ENCODE measurements at regions not wholly inside any gene's neighbourhood (a gene's known extent, or its start where the extent isn't known, plus 50 kb on each side); places are given as distances from the start of the nearest gene placed in this dataset.

DNA sequence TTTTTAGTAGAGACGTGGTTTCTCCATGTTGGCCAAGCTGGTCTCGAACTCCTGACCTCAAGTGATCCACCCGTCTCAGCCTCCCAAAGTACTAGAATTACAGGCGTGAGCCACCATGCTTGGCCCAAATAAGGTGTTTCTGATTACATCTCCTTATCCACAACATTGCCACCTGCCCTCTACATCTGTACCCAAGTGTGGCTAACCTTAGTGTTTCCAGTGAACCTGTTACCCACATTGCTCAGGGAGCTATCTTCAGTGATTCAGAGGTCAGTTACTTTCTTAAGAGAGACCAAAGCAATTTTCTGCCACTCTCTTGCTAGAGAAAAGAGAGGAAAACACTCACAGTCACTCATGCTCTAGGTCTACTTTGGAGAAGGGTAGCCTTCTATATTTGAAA, 115.0 kb upstream of the SLC39A10 start:
- TF ChIP-seq EZH2 (IDR thresholded peaks at IDR 0.05; ENCODE audit: borderline replicate concordance, low read depth, low read length, poor library complexity, severe bottlenecking) = no peak
- TF ChIP-seq, protein P1, sequence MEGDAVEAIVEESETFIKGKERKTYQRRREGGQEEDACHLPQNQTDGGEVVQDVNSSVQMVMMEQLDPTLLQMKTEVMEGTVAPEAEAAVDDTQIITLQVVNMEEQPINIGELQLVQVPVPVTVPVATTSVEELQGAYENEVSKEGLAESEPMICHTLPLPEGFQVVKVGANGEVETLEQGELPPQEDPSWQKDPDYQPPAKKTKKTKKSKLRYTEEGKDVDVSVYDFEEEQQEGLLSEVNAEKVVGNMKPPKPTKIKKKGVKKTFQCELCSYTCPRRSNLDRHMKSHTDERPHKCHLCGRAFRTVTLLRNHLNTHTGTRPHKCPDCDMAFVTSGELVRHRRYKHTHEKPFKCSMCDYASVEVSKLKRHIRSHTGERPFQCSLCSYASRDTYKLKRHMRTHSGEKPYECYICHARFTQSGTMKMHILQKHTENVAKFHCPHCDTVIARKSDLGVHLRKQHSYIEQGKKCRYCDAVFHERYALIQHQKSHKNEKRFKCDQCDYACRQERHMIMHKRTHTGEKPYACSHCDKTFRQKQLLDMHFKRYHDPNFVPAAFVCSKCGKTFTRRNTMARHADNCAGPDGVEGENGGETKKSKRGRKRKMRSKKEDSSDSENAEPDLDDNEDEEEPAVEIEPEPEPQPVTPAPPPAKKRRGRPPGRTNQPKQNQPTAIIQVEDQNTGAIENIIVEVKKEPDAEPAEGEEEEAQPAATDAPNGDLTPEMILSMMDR (conservative IDR thresholded peaks at IDR 0.05; ENCODE audit: low read depth, low read length) = no peak
- no peak for DNase-seq (ENCODE audit: low spot score)
- Histone ChIP-seq H3K27ac (ENCODE audit: low read depth, low read length, poor library complexity, severe bottlenecking) (no peak overlapping the region), H3K27me3 (replicated peaks; ENCODE audit: insufficient read depth, low read depth, low read length, poor library complexity) (no peaks in the 10 kb centered on the region), H3K36me3 (ENCODE audit: insufficient read depth, low read length, poor library complexity, severe bottlenecking) (no peaks in the 10 kb centered on the region), H3K9me3 (ENCODE audit: low read depth, low read length, poor library complexity, severe bottlenecking) (no peaks in the 10 kb centered on the region), H3K4me1 (ENCODE audit: insufficient read depth, low read length, poor library complexity, severe bottlenecking) (no peaks in the 10 kb centered on the region), H3K4me3 (ENCODE audit: low read depth, low read length, poor library complexity, severe bottlenecking) (no peak overlapping the region)
- BruUV-seq (replicated peaks) = no TSS peak
- POLR2A ChIA-PET (ENCODE audit: low non-redundant PET) = no interaction called here
- CTCF ChIA-PET = no interaction called here
- intact Hi-C loops (cut with micrococcal nuclease; ENCODE audit: unreplicated experiment) = no loop called here

GRCh38 chr2:195538937-195539336, 118.1 kb upstream of the SLC39A10 start:
- POLR2A ChIA-PET (ENCODE audit: low non-redundant PET) = no interaction called here
- no TSS peak for BruUV-seq (replicated peaks)
- no peaks in the 10 kb centered on the region for H3K36me3 ChIP-seq (ENCODE audit: insufficient read depth, low read length, poor library complexity, severe bottlenecking)
- H3K4me1 ChIP-seq (ENCODE audit: insufficient read depth, low read length, poor library complexity, severe bottlenecking) = peaks cover 9% of the 10 kb centered on the region
- H3K9me3 ChIP-seq (ENCODE audit: low read depth, low read length, poor library complexity, severe bottlenecking) = no peaks in the 10 kb centered on the region
- TF ChIP-seq, protein P1 (conservative IDR thresholded peaks at IDR 0.05; ENCODE audit: low read depth, low read length) = no peak
- TF ChIP-seq EZH2 (IDR thresholded peaks at IDR 0.05; ENCODE audit: borderline replicate concordance, low read depth, low read length, poor library complexity, severe bottlenecking) = no peak
- DNase-seq (ENCODE audit: low spot score) = no peak
- CTCF ChIA-PET = no interaction called here
- H3K27me3 ChIP-seq (replicated peaks; ENCODE audit: insufficient read depth, low read depth, low read length, poor library complexity) = no peaks in the 10 kb centered on the region
- intact Hi-C loops (cut with micrococcal nuclease; ENCODE audit: unreplicated experiment) = no loop called here
- no peak overlapping the region for H3K27ac ChIP-seq (ENCODE audit: low read depth, low read length, poor library complexity, severe bottlenecking)
- no peak overlapping the region for H3K4me3 ChIP-seq (ENCODE audit: low read depth, low read length, poor library complexity, severe bottlenecking)

DNA sequence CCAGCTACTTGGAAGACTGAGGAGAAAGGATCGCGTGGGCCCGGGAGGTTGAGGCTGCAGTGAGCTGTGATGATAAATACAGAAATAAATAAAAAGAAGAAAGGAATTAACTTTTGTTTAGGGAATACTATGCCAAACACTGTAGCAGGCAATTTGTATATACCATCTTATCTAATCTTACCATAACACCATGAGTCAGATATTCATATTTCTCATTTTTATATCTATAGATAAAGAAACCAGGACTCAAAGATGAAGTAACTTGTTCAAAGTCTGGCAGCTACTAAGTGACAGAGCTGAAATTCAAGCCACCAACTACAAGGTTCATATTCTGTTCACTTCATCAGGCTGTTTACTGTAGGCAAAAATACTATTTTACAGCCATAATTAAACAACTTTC, 119.2 kb upstream of the SLC39A10 start:
- Histone ChIP-seq H3K9me3 (ENCODE audit: low read depth, low read length, poor library complexity, severe bottlenecking) (no peaks in the 10 kb centered on the region), H3K4me1 (ENCODE audit: insufficient read depth, low read length, poor library complexity, severe bottlenecking) (peaks cover 20% of the 10 kb centered on the region), H3K27ac (ENCODE audit: low read depth, low read length, poor library complexity, severe bottlenecking) (no peak overlapping the region), H3K4me3 (ENCODE audit: low read depth, low read length, poor library complexity, severe bottlenecking) (no peak overlapping the region), H3K36me3 (ENCODE audit: insufficient read depth, low read length, poor library complexity, severe bottlenecking) (no peaks in the 10 kb centered on the region), H3K27me3 (replicated peaks; ENCODE audit: insufficient read depth, low read depth, low read length, poor library complexity) (no peaks in the 10 kb centered on the region)
- BruUV-seq (replicated peaks) = no TSS peak
- intact Hi-C loops (cut with micrococcal nuclease; ENCODE audit: unreplicated experiment) = no loop called here
- no peak for TF ChIP-seq EZH2 (IDR thresholded peaks at IDR 0.05; ENCODE audit: borderline replicate concordance, low read depth, low read length, poor library complexity, severe bottlenecking)
- TF ChIP-seq, protein P1 (conservative IDR thresholded peaks at IDR 0.05; ENCODE audit: low read depth, low read length) = no peak
- POLR2A ChIA-PET (ENCODE audit: low non-redundant PET) = no interaction called here
- CTCF ChIA-PET = no interaction called here
- DNase-seq (ENCODE audit: low spot score) = no peak
